CD14-positive monocyte (primary cell): ENCODE measurements at regions not wholly inside any gene's neighbourhood (a gene's known extent, or its start where the extent isn't known, plus 50 kb on each side); places are given as distances from the start of the nearest gene placed in this dataset.

Source experiments
- DNase-seq, 3 donors: peaks; one replicate each; pipeline ENCODE4 v3.0.0-alpha.2; 2011 to 2022
- H2AFZ ChIP-seq: 2 replicates; pipeline ENCODE4 v1.6.0; 2012; ENCODE audit warnings: mild to moderate bottlenecking, low read depth, low read length, inconsistent platforms; ENCODE audit not compliant: insufficient read depth, poor library complexity, severe bottlenecking
- H3K27ac ChIP-seq, 2 donors: 1 replicate in 1 of 2; 2 replicates in 1 of 2; pipeline ENCODE4 v1.5.1; 2012 to 2013; ENCODE audit warnings: low read length in 2 of 2, control low read depth in 1 of 2, inconsistent platforms in 1 of 2, low read depth in 1 of 2, mild to moderate bottlenecking in 1 of 2
- H3K27me3 ChIP-seq, 2 donors: one replicate each; pipeline versions ENCODE4 v1.6.0 to v1.6.1; 2011 to 2013; ENCODE audit warnings: low read length in 2 of 2; ENCODE audit not compliant: control insufficient read depth in 2 of 2, insufficient read depth in 2 of 2
- H3K36me3 ChIP-seq, 2 donors: replicated peaks in 1 of 2; 1 replicate in 1 of 2; 2 replicates in 1 of 2; pipeline versions ENCODE4 v1.5.1 to v1.6.1; 2012 to 2013; ENCODE audit warnings: low read length in 2 of 2, control low read depth in 1 of 2, inconsistent platforms in 1 of 2, mild to moderate bottlenecking in 1 of 2; ENCODE audit not compliant: insufficient read depth in 2 of 2, control insufficient read depth in 1 of 2
- H3K4me1 ChIP-seq, 2 donors: 1 replicate in 1 of 2; 2 replicates in 1 of 2; pipeline versions ENCODE4 v1.5.1 to v1.6.1; 2012 to 2013; ENCODE audit warnings: low read length in 2 of 2, control low read depth in 1 of 2, inconsistent platforms in 1 of 2, mild to moderate bottlenecking in 1 of 2, moderate library complexity in 1 of 2; ENCODE audit not compliant: insufficient read depth in 2 of 2, control insufficient read depth in 1 of 2
- H3K4me2 ChIP-seq: replicated peaks from 2 replicates; pipeline ENCODE3; 2012; ENCODE audit warnings: low read length, moderate library complexity, mild to moderate bottlenecking; ENCODE audit not compliant: poor library complexity, severe bottlenecking; ENCODE audit errors: extremely low read depth
- H3K4me3 ChIP-seq, 3 experiments: fragments of 200-600 bp in 1 of 3; sonication (generic) in 1 of 3; replicated peaks in 1 of 3; 1 replicate in 2 of 3; 2 replicates in 1 of 3; pipeline ENCODE4 v1.5.1; 2011 to 2013; ENCODE audit warnings: low read length in 3 of 3, mild to moderate bottlenecking in 3 of 3, control low read depth in 2 of 3, low read depth in 2 of 3, inconsistent platforms in 1 of 3, moderate library complexity in 1 of 3
- H3K79me2 ChIP-seq: 2 replicates; pipeline ENCODE4 v1.6.0; 2012; ENCODE audit warnings: mild to moderate bottlenecking, control low read depth, inconsistent platforms, low read length, moderate library complexity; ENCODE audit not compliant: insufficient read depth
- H3K9ac ChIP-seq: 2 replicates; pipeline ENCODE4 v1.6.0; 2017; ENCODE audit warnings: low read length, mild to moderate bottlenecking; ENCODE audit not compliant: insufficient read depth, poor library complexity, severe bottlenecking
- H3K9me3 ChIP-seq, 2 donors: replicated peaks in 1 of 2; 1 replicate in 1 of 2; 2 replicates in 1 of 2; pipeline versions ENCODE4 v1.5.1 to v1.6.1; 2012 to 2013; ENCODE audit warnings: low read length in 2 of 2, control low read depth in 1 of 2; ENCODE audit not compliant: control insufficient read depth in 1 of 2, insufficient read depth in 1 of 2
- H4K20me1 ChIP-seq: 2 replicates; pipeline ENCODE4 v1.6.0; 2012; ENCODE audit warnings: mild to moderate bottlenecking, low read length, control low read depth, moderate library complexity; ENCODE audit not compliant: insufficient read depth
- H3K27ac Mint-ChIP-seq, 7 donors: one replicate each; pipeline ENCODE4 v1.8.0; 2020; ENCODE audit warnings: mild to moderate bottlenecking in 7 of 7, mixed read lengths in 7 of 7, moderate library complexity in 6 of 7, inconsistent platforms in 2 of 7
- H3K27me3 Mint-ChIP-seq, 3 donors: one replicate each; pipeline ENCODE4 v1.8.0; 2021 to 2022; ENCODE audit warnings: low read depth in 3 of 3, mild to moderate bottlenecking in 3 of 3, mixed read lengths in 3 of 3, moderate library complexity in 3 of 3, inconsistent platforms in 1 of 3
- H3K36me3 Mint-ChIP-seq, 2 donors: one replicate each; pipeline ENCODE4 v1.8.0; 2020; ENCODE audit warnings: mixed read lengths in 2 of 2, inconsistent platforms in 1 of 2, mild to moderate bottlenecking in 1 of 2
- H3K4me1 Mint-ChIP-seq: one replicate; pipeline ENCODE4 v1.8.0; 2020; ENCODE audit warnings: mild to moderate bottlenecking, mixed read lengths
- H3K4me3 Mint-ChIP-seq, 2 donors: one replicate each; pipeline ENCODE4 v1.8.0; 2020; ENCODE audit warnings: mild to moderate bottlenecking in 2 of 2, mixed read lengths in 2 of 2, moderate library complexity in 1 of 2
- H3K9me3 Mint-ChIP-seq, 7 donors: one replicate each; pipeline ENCODE4 v1.8.0; 2020 to 2022; ENCODE audit warnings: mixed read lengths in 7 of 7, mild to moderate bottlenecking in 6 of 7, moderate library complexity in 6 of 7, inconsistent platforms in 2 of 7
- WGBS: methylation state at CpG from one replicate; pipeline ENCODE4 v1.1.5; 2013; ENCODE audit warnings: missing lambda C conversion rate; ENCODE audit not compliant: insufficient coverage; 5-methylcytosine and 5-hydroxymethylcytosine counted together
- intact Hi-C, 2 donors: fragments of 100-400 bp; cut with micrococcal nuclease; formaldehyde crosslinking; loops; one replicate each; pipeline versions ENCODE4 v1.15.0 to v1.15.1; 2023
- TF ChIP-seq, protein P1 (sequence below): fragments of 200-600 bp; IDR thresholded peaks from one replicate; pipeline ENCODE4 v1.8.0; 2022; ENCODE audit warnings: antibody characterized with exemption, mild to moderate bottlenecking

DNA sequence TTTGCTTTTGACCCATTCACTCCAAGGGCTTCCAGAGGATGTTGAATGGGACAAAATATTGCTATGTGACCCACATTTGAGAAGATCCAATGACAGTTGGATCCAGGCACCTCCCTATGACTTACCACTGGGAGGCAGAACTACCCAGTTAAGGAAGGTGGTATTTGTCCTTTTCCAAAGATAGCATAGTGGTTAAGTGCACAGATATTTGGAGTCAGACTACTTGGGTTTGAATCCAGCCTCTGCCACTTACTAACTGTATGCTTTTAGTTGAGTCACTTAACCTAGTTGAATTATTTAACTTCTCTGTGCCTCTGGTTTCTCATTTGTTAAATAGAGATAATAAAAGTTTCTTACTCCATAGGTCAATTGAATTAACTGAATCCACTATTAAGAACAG is 74.5 kb upstream of the PALM2AKAP2 start:
- intact Hi-C loops: no loop called here
- Mint-ChIP-seq H3K36me3 (no peaks in the 10 kb centered on the region), H3K4me3 (no peak overlapping the region), H3K27ac (no peak overlapping the region), H3K9me3 (peaks cover 0 to 4% (median 2%) of the 10 kb centered on the region in 7 donors), H3K4me1 (peaks cover 6% of the 10 kb centered on the region), H3K27me3 (peaks cover 2 to 18% (median 9%) of the 10 kb centered on the region in 3 donors)
- no peak overlapping the region for H3K9ac ChIP-seq
- H2AFZ ChIP-seq: no peak overlapping the region
- H3K4me2 ChIP-seq: no peak overlapping the region
- DNase-seq: no peak
- H3K27ac ChIP-seq: no peak overlapping the region
- peaks cover 9% of the 10 kb centered on the region in 2 donors for H3K27me3 ChIP-seq
- H3K9me3 ChIP-seq: no peaks in the 10 kb centered on the region
- H3K4me1 ChIP-seq: no peaks in the 10 kb centered on the region
- no peak overlapping the region for H3K4me3 ChIP-seq
- TF ChIP-seq, protein P1, sequence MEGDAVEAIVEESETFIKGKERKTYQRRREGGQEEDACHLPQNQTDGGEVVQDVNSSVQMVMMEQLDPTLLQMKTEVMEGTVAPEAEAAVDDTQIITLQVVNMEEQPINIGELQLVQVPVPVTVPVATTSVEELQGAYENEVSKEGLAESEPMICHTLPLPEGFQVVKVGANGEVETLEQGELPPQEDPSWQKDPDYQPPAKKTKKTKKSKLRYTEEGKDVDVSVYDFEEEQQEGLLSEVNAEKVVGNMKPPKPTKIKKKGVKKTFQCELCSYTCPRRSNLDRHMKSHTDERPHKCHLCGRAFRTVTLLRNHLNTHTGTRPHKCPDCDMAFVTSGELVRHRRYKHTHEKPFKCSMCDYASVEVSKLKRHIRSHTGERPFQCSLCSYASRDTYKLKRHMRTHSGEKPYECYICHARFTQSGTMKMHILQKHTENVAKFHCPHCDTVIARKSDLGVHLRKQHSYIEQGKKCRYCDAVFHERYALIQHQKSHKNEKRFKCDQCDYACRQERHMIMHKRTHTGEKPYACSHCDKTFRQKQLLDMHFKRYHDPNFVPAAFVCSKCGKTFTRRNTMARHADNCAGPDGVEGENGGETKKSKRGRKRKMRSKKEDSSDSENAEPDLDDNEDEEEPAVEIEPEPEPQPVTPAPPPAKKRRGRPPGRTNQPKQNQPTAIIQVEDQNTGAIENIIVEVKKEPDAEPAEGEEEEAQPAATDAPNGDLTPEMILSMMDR: no peak
- no peaks in the 10 kb centered on the region for H4K20me1 ChIP-seq
- no peaks in the 10 kb centered on the region for H3K79me2 ChIP-seq
- no peaks in the 10 kb centered on the region for H3K36me3 ChIP-seq

- H3K27me3 Mint-ChIP-seq: peaks cover 3 to 18% (median 10%) of the 10 kb centered on the region in 3 donors
- H3K9me3 Mint-ChIP-seq: peaks cover 0 to 5% (median 0%) of the 10 kb centered on the region in 7 donors
- peaks cover 9 to 11% of the 10 kb centered on the region in 2 donors for H3K27me3 ChIP-seq
- no peaks in the 10 kb centered on the region for H3K4me1 ChIP-seq
- H3K4me2 ChIP-seq: no peak overlapping the region
- H3K9ac ChIP-seq: no peak overlapping the region
- H3K79me2 ChIP-seq: no peaks in the 10 kb centered on the region
- intact Hi-C loops: no loop called here
- H3K9me3 ChIP-seq: no peaks in the 10 kb centered on the region
- no peaks in the 10 kb centered on the region for H4K20me1 ChIP-seq
- no peaks in the 10 kb centered on the region for H3K36me3 Mint-ChIP-seq
- no peak overlapping the region for H2AFZ ChIP-seq
- TF ChIP-seq, protein P1: no peak
- H3K27ac ChIP-seq: no peak overlapping the region
- H3K4me1 Mint-ChIP-seq: peaks cover 6% of the 10 kb centered on the region
- H3K36me3 ChIP-seq: no peaks in the 10 kb centered on the region
- no peak overlapping the region for H3K27ac Mint-ChIP-seq
- no peak for DNase-seq
- no peak overlapping the region for H3K4me3 Mint-ChIP-seq
- no peak overlapping the region for H3K4me3 ChIP-seq
- WGBS: 100% methylated on average over 2 of the region's 3 CpGs
Observed at GRCh38 chr9:109707355-109707754, 72.6 kb upstream of the PALM2AKAP2 start.
